Esophagus squamous epithelium (tissue), 5 donors: ENCODE measurements at regions not wholly inside any gene's neighbourhood (a gene's known extent, or its start where the extent isn't known, plus 50 kb on each side); places are given as distances from the start of the nearest gene placed in this dataset.

ENCODE experiments used
- DNase-seq: peaks from one replicate; lab custom pipeline; 2025; lab: John Stamatoyannopoulos, UW
- H3K27ac ChIP-seq, 4 donors: fragments of 200-600 bp; sonication (generic); one replicate each; pipeline ENCODE4 v1.5.1; 2016 to 2019; ENCODE audit warnings: mild to moderate bottlenecking in 1 of 4
- H3K27me3 ChIP-seq, 4 donors: fragments of 200-600 bp; sonication (generic); 1 replicate in 3 of 4; 2 replicates in 1 of 4; pipeline versions ENCODE4 v1.5.1 to v1.6.0; 2017 to 2021; ENCODE audit warnings: antibody characterized with exemption in 1 of 4
- H3K36me3 ChIP-seq, 3 donors: fragments of 200-600 bp; sonication (generic); one replicate each; pipeline ENCODE4 v1.5.1; 2016 to 2019
- H3K4me1 ChIP-seq, 3 donors: fragments of 200-600 bp; sonication (generic); one replicate each; pipeline ENCODE4 v1.5.1; 2017 to 2019
- H3K4me3 ChIP-seq, 4 donors: fragments of 200-600 bp; sonication (generic); 1 replicate in 3 of 4; 2 replicates in 1 of 4; pipeline ENCODE4 v1.5.1; 2016 to 2019; ENCODE audit warnings: mild to moderate bottlenecking in 2 of 4, moderate library complexity in 1 of 4
- H3K9me3 ChIP-seq, 3 donors: fragments of 200-600 bp; sonication (generic); one replicate each; pipeline ENCODE4 v1.5.1; 2016 to 2019
- CTCF ChIP-seq, 6 experiments: fragments of 450-650 bp in 4 of 6; fragments of 200-600 bp in 2 of 6; sonication (generic) in 2 of 6; IDR thresholded peaks; one replicate each; pipeline ENCODE4 v1.5.1; 2016 to 2019; ENCODE audit warnings: antibody characterized with exemption in 6 of 6, mild to moderate bottlenecking in 4 of 6, moderate library complexity in 4 of 6
- POLR2A ChIP-seq, 4 donors: fragments of 450-650 bp; IDR thresholded peaks; one replicate each; pipeline ENCODE4 v1.6.1; 2017; ENCODE audit warnings: antibody characterized with exemption in 4 of 4, mild to moderate bottlenecking in 4 of 4, moderate library complexity in 3 of 4
- WGBS, 2 donors: methylation state at CpG; one replicate each; pipeline ENCODE4 v1.1.5; 2018; 5-methylcytosine and 5-hydroxymethylcytosine counted together
- intact Hi-C: fragments of 100-400 bp; cut with DNase I; formaldehyde crosslinking; loops from one replicate; pipeline ENCODE4 v1.15.0; 2022
- donor health status: DM: yes; HTN: yes; CAD: no.

GRCh38 chr12:74381958-74382357, 155.7 kb upstream of the ATXN7L3B start:
- Histone ChIP-seq H3K4me3 (no peak overlapping the region), H3K27me3 (no peaks in the 10 kb centered on the region), H3K27ac (no peak overlapping the region), H3K36me3 (no peaks in the 10 kb centered on the region), H3K4me1 (no peaks in the 10 kb centered on the region), H3K9me3 (no peaks in the 10 kb centered on the region)
- 58 to 81% methylated on average over 2 of the region's 2 CpGs for WGBS, 2 donors
- no peak for TF ChIP-seq POLR2A (IDR thresholded peaks at IDR 0.05)
- TF ChIP-seq CTCF (IDR thresholded peaks at IDR 0.05), result no peak
- DNase-seq, result no peak
- intact Hi-C loops, result no loop called here

- Histone ChIP-seq H3K9me3 (no peaks in the 10 kb centered on the region), H3K4me3 (no peak overlapping the region), H3K36me3 (no peaks in the 10 kb centered on the region), H3K27ac (no peak overlapping the region), H3K4me1 (no peaks in the 10 kb centered on the region), H3K27me3 (no peaks in the 10 kb centered on the region)
- DNase-seq, result no peak
- intact Hi-C loops, result no loop called here
- TF ChIP-seq POLR2A (IDR thresholded peaks at IDR 0.05) (no peak), CTCF (IDR thresholded peaks at IDR 0.05) (no peak)
Measured at GRCh38 chr12:74382983-74383382, 154.7 kb upstream of the ATXN7L3B start.

GRCh38 chr12:74391283-74391682, 146.4 kb upstream of the ATXN7L3B start:
- Histone ChIP-seq H3K4me1 (no peaks in the 10 kb centered on the region), H3K27ac (no peak overlapping the region), H3K4me3 (no peak overlapping the region), H3K27me3 (no peaks in the 10 kb centered on the region), H3K36me3 (no peaks in the 10 kb centered on the region), H3K9me3 (peaks cover 0 to 10% (median 0%) of the 10 kb centered on the region in 3 donors)
- intact Hi-C loops, result no loop called here
- no peak for DNase-seq
- no peak for TF ChIP-seq CTCF (IDR thresholded peaks at IDR 0.05)
- TF ChIP-seq POLR2A (IDR thresholded peaks at IDR 0.05), result no peak
- 66 to 78% methylated on average over 4 to 7 of the region's 7 CpGs for WGBS, 2 donors

- TF ChIP-seq POLR2A (IDR thresholded peaks at IDR 0.05), result no peak
- TF ChIP-seq CTCF (IDR thresholded peaks at IDR 0.05), result no peak
- Histone ChIP-seq H3K36me3 (no peaks in the 10 kb centered on the region), H3K27me3 (no peaks in the 10 kb centered on the region), H3K4me3 (no peak overlapping the region), H3K27ac (no peak overlapping the region), H3K4me1 (no peaks in the 10 kb centered on the region), H3K9me3 (peaks cover 0 to 10% (median 0%) of the 10 kb centered on the region in 3 donors)
- intact Hi-C loops, result no loop called here
- 42 to 68% methylated on average over 4 of the region's 4 CpGs for WGBS, 2 donors
- no peak for DNase-seq
Measured at GRCh38 chr12:74393272-74393671, 144.4 kb upstream of the ATXN7L3B start.

GRCh38 chr12:74394647-74395046, 143.0 kb upstream of the ATXN7L3B start:
- intact Hi-C loops, result no loop called here
- H3K4me3 ChIP-seq, result no peak overlapping the region
- H3K4me1 ChIP-seq, result no peaks in the 10 kb centered on the region
- H3K27me3 ChIP-seq, result no peaks in the 10 kb centered on the region
- TF ChIP-seq POLR2A (IDR thresholded peaks at IDR 0.05), result no peak
- no peak for TF ChIP-seq CTCF (IDR thresholded peaks at IDR 0.05)
- H3K9me3 ChIP-seq, result peaks cover 0 to 10% (median 0%) of the 10 kb centered on the region in 3 donors
- no peak overlapping the region for H3K27ac ChIP-seq
- H3K36me3 ChIP-seq, result no peaks in the 10 kb centered on the region
- no peak for DNase-seq
- WGBS, 2 donors, result 61 to 70% methylated on average over 1 of the region's 1 CpG
